ENCODE measurements at regions not wholly inside any gene's neighbourhood (a gene's known extent, or its start where the extent isn't known, plus 50 kb on each side); places are given as distances from the start of the nearest gene placed in this dataset.

DNA sequence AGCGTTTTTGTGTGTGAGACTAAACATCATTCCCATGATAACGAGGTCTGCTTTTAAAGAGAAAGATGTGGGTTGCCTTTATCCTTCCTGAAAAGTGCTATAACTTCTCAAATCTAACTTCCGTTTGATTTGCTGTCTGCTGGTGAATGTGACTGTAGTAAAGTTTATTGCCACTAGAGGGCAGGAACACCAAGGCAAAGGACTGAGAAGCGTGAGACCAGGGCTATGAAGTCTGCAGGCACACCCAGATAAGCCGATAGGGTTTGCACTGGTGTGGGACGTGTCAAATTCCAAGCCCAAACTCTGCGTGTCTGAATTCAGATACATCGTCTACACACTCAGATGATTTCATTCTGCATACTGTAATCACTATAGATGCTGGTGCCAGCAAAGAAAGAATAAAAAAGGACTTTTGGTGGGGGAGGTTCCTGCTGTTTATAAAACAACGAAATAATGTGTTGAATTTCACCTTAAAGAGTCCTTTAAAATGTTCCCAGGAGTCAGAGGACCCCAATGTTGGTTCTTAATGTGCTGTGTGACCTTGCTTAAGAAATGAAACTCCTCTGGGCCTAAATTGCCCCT lies 87.2 kb downstream of the PTTG1 start:
- DNase-seq (ENCODE audit: low read depth): peak; percentile 71

GRCh38 chr5:160511280-160511929 lies 89.8 kb downstream of the PTTG1 start:
- no peak for DNase-seq (ENCODE audit: low read depth)

Measured in renal cortical epithelial cell (primary cell).